Parathyroid adenoma (tissue), 2 donors: ENCODE measurements at regions not wholly inside any gene's neighbourhood (a gene's known extent, or its start where the extent isn't known, plus 50 kb on each side); places are given as distances from the start of the nearest gene placed in this dataset.

ENCODE experiments used
- H2AFZ ChIP-seq: fragments of 300-600 bp; sonication (generic); one replicate; pipeline ENCODE4 v1.7.0; 2017; ENCODE audit warnings: antibody characterized with exemption, mild to moderate bottlenecking
- H3K27ac ChIP-seq: fragments of 300-600 bp; sonication (generic); one replicate; pipeline ENCODE4 v1.7.0; 2017
- H3K27me3 ChIP-seq: fragments of 300-600 bp; sonication (generic); one replicate; pipeline ENCODE4 v1.7.0; 2017; ENCODE audit warnings: low read length; ENCODE audit not compliant: control insufficient read depth, insufficient read depth
- H3K36me3 ChIP-seq: fragments of 300-600 bp; sonication (generic); one replicate; pipeline ENCODE4 v1.7.0; 2017; ENCODE audit warnings: low read length; ENCODE audit not compliant: control insufficient read depth, insufficient read depth
- H3K4me1 ChIP-seq: fragments of 300-600 bp; sonication (generic); one replicate; pipeline ENCODE4 v1.7.0; 2017; ENCODE audit warnings: control low read depth
- H3K4me2 ChIP-seq: fragments of 300-600 bp; sonication (generic); one replicate; pipeline ENCODE4 v1.7.0; 2017; ENCODE audit warnings: low read length
- H3K4me3 ChIP-seq: fragments of 300-600 bp; sonication (generic); one replicate; pipeline ENCODE4 v1.7.0; 2017; ENCODE audit warnings: low read depth, low read length
- H3K79me2 ChIP-seq: fragments of 300-600 bp; sonication (generic); one replicate; pipeline ENCODE4 v1.7.0; 2017; ENCODE audit warnings: control low read depth
- H3K9ac ChIP-seq: fragments of 300-600 bp; sonication (generic); one replicate; pipeline ENCODE4 v1.7.0; 2017; ENCODE audit warnings: mild to moderate bottlenecking
- H3K9me3 ChIP-seq: fragments of 300-600 bp; sonication (generic); one replicate; pipeline ENCODE4 v1.7.0; 2017; ENCODE audit warnings: low read length; ENCODE audit not compliant: control insufficient read depth
- TF ChIP-seq, protein P1 (sequence below): fragments of 300-600 bp; sonication (generic); IDR thresholded peaks from one replicate; pipeline ENCODE4 v1.7.0; 2017; ENCODE audit warnings: antibody characterized with exemption, mild to moderate bottlenecking
- donor health status: primary hyperparathyroidism.

DNA sequence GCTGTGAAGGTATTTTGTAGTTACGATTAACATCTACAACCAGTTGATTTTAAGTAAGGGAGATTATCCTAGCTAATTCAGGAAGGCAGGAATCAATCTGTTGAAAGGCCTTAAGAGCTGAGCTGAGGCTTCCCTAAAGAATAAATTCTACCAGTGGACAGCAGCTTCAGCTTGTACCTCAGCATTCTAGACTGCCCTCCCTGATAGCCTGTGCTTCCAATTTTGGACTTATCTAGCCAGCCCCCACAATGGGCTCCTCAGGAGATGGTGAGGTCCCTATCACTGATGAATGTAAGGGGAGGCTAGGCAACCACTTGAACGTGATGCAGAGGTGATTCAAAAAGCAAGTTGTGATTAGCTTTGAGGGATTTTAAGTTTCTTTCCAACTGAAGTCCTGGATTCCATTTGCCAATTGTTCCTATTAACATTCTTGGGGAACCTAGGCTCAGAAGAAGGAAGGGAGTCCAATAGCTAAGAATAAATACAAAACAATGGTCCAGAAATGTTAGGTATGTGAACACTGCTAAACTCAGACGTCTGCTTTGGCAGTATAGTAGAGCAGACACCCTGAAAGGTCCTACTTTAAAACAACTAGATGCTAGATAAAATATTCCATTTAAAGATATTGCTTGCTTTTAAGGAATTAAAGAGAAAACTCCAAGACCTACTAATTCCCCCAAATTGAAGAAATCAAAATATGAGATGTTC lies 404.3 kb upstream of the TENM4 start:
- no peak overlapping the region for H3K27ac ChIP-seq
- H3K36me3 ChIP-seq: no peaks in the 10 kb centered on the region
- H3K9me3 ChIP-seq: no peaks in the 10 kb centered on the region
- H3K27me3 ChIP-seq: no peaks in the 10 kb centered on the region
- no peak overlapping the region for H3K9ac ChIP-seq
- H3K79me2 ChIP-seq: no peaks in the 10 kb centered on the region
- no peak overlapping the region for H3K4me2 ChIP-seq
- TF ChIP-seq, protein P1, sequence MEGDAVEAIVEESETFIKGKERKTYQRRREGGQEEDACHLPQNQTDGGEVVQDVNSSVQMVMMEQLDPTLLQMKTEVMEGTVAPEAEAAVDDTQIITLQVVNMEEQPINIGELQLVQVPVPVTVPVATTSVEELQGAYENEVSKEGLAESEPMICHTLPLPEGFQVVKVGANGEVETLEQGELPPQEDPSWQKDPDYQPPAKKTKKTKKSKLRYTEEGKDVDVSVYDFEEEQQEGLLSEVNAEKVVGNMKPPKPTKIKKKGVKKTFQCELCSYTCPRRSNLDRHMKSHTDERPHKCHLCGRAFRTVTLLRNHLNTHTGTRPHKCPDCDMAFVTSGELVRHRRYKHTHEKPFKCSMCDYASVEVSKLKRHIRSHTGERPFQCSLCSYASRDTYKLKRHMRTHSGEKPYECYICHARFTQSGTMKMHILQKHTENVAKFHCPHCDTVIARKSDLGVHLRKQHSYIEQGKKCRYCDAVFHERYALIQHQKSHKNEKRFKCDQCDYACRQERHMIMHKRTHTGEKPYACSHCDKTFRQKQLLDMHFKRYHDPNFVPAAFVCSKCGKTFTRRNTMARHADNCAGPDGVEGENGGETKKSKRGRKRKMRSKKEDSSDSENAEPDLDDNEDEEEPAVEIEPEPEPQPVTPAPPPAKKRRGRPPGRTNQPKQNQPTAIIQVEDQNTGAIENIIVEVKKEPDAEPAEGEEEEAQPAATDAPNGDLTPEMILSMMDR: no peak
- H2AFZ ChIP-seq: no peak overlapping the region
- no peak overlapping the region for H3K4me3 ChIP-seq
- no peaks in the 10 kb centered on the region for H3K4me1 ChIP-seq

- Histone ChIP-seq H3K4me2 (no peak overlapping the region), H3K36me3 (no peaks in the 10 kb centered on the region), H3K9me3 (no peaks in the 10 kb centered on the region), H2AFZ (no peak overlapping the region), H3K27ac (no peak overlapping the region), H3K4me3 (no peak overlapping the region), H3K4me1 (no peaks in the 10 kb centered on the region), H3K79me2 (no peaks in the 10 kb centered on the region), H3K27me3 (no peaks in the 10 kb centered on the region), H3K9ac (no peak overlapping the region)
- TF ChIP-seq, protein P1: no peak
These were observed 393.2 kb upstream of the TENM4 start for GRCh38 chr11:79834015-79834414.

- no peak overlapping the region for H3K27ac ChIP-seq
- no peaks in the 10 kb centered on the region for H3K4me1 ChIP-seq
- H2AFZ ChIP-seq: no peak overlapping the region
- no peaks in the 10 kb centered on the region for H3K27me3 ChIP-seq
- H3K9ac ChIP-seq: no peak overlapping the region
- H3K4me3 ChIP-seq: no peak overlapping the region
- no peaks in the 10 kb centered on the region for H3K79me2 ChIP-seq
- H3K4me2 ChIP-seq: no peak overlapping the region
- no peaks in the 10 kb centered on the region for H3K9me3 ChIP-seq
- TF ChIP-seq, protein P1: no peak
- no peaks in the 10 kb centered on the region for H3K36me3 ChIP-seq
These were observed 389.6 kb upstream of the TENM4 start for GRCh38 chr11:79830446-79830845.

GRCh38 chr11:79829891-79830290 lies 389.1 kb upstream of the TENM4 start:
- Histone ChIP-seq H3K4me3 (no peak overlapping the region), H3K9ac (no peak overlapping the region), H3K27me3 (no peaks in the 10 kb centered on the region), H3K36me3 (no peaks in the 10 kb centered on the region), H3K4me2 (no peak overlapping the region), H3K9me3 (no peaks in the 10 kb centered on the region), H3K4me1 (no peaks in the 10 kb centered on the region), H3K27ac (no peak overlapping the region), H2AFZ (no peak overlapping the region), H3K79me2 (no peaks in the 10 kb centered on the region)
- TF ChIP-seq, protein P1: no peak

DNA sequence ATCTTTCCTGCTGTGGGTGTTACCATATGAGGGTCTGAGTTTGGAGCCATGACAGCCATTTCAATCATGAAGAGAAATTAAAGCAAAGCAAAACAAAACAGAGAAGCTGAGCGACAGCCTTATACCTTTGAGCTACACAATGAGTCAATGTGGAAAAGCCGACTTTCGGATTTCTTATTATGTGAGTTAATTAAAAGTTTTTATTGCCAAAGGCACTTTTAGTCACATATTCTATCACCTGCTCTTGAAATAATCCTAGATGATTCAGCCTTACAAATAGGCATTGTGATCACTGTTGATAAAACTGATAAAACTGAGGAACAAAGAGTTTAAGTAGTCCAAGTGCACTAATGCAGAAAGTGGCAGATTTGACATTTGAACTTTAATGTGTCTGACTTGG lies 381.9 kb upstream of the TENM4 start:
- Histone ChIP-seq H3K27me3 (no peaks in the 10 kb centered on the region), H3K27ac (no peak overlapping the region), H3K4me1 (no peaks in the 10 kb centered on the region), H3K4me3 (no peak overlapping the region), H2AFZ (no peak overlapping the region), H3K36me3 (no peaks in the 10 kb centered on the region), H3K79me2 (no peaks in the 10 kb centered on the region), H3K4me2 (no peak overlapping the region), H3K9me3 (no peaks in the 10 kb centered on the region), H3K9ac (no peak overlapping the region)
- TF ChIP-seq, protein P1: no peak
